ENCODE measurements at regions not wholly inside any gene's neighbourhood (a gene's known extent, or its start where the extent isn't known, plus 50 kb on each side); places are given as distances from the start of the nearest gene placed in this dataset.

DNA sequence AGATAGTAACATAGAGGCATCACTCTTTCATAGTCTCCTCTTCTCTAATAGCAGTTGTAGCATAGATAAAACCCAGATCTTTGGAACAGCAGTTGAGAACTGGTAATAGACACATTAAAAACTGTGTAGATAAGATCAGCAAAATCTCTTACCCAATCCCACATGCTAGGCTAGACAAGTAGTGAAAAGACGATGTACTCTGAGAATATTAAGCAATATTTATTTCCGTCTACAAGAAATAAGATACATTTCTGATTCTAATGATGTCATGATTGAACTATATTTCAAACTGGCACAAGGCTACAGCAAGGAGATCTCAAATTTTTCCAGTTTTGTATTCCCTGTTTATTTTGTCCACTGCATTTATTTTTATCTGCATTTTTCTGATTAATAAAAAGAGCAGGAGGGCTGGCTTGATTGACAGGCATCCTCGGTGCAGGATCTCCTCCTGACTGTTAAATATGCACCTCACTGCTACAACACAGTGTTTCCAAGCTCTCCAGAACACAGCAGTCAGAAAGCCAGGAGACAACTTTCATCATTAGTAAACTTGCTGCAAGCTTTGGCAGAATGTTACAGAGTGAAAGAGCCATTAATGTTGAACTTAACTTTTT lies 73.3 kb upstream of the ATIC start:
- Histone ChIP-seq H3K4me3 (no peak overlapping the region), H3K79me2 (replicated peaks; ENCODE audit: insufficient read depth) (no peaks in the 10 kb centered on the region), H3K4me1 (ENCODE audit: insufficient read depth) (no peaks in the 10 kb centered on the region), H2AFZ (no peak overlapping the region), H3K36me3 (ENCODE audit: insufficient read depth) (no peaks in the 10 kb centered on the region), H3K27me3 (ENCODE audit: insufficient read depth) (no peaks in the 10 kb centered on the region), H3K27ac (ENCODE audit: low read depth) (no peak overlapping the region), H3K9me2 (ENCODE audit: insufficient read depth) (no peaks in the 10 kb centered on the region), H4K20me1 (replicated peaks; ENCODE audit: insufficient read depth) (no peaks in the 10 kb centered on the region), H3F3A (replicated peaks; ENCODE audit: low read depth) (no peaks in the 10 kb centered on the region), H3K4me2 (no peak overlapping the region)
- no peaks in the 10 kb centered on the region for H3K4me1 Mint-ChIP-seq
- no peaks in the 10 kb centered on the region for H3K9me3 Mint-ChIP-seq
- no peak overlapping the region for H3K4me3 Mint-ChIP-seq
- H3K27ac Mint-ChIP-seq, result no peak overlapping the region
- H3K36me3 Mint-ChIP-seq (ENCODE audit: low read depth), result no peaks in the 10 kb centered on the region
- H3K27me3 Mint-ChIP-seq (ENCODE audit: insufficient read depth, low read depth, poor library complexity), result no peaks in the 10 kb centered on the region
- DNase-seq (ENCODE audit: low spot score) (no peak), ATAC-seq (no peak)
- no peak for TF ChIP-seq EZH2 (IDR thresholded peaks at IDR 0.05; ENCODE audit: low read depth, unreplicated experiment)
- TF ChIP-seq, protein P1, sequence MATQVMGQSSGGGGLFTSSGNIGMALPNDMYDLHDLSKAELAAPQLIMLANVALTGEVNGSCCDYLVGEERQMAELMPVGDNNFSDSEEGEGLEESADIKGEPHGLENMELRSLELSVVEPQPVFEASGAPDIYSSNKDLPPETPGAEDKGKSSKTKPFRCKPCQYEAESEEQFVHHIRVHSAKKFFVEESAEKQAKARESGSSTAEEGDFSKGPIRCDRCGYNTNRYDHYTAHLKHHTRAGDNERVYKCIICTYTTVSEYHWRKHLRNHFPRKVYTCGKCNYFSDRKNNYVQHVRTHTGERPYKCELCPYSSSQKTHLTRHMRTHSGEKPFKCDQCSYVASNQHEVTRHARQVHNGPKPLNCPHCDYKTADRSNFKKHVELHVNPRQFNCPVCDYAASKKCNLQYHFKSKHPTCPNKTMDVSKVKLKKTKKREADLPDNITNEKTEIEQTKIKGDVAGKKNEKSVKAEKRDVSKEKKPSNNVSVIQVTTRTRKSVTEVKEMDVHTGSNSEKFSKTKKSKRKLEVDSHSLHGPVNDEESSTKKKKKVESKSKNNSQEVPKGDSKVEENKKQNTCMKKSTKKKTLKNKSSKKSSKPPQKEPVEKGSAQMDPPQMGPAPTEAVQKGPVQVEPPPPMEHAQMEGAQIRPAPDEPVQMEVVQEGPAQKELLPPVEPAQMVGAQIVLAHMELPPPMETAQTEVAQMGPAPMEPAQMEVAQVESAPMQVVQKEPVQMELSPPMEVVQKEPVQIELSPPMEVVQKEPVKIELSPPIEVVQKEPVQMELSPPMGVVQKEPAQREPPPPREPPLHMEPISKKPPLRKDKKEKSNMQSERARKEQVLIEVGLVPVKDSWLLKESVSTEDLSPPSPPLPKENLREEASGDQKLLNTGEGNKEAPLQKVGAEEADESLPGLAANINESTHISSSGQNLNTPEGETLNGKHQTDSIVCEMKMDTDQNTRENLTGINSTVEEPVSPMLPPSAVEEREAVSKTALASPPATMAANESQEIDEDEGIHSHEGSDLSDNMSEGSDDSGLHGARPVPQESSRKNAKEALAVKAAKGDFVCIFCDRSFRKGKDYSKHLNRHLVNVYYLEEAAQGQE (IDR thresholded peaks at IDR 0.05; ENCODE audit: unreplicated experiment), result no peak
- no peak for TF ChIP-seq POLR2AphosphoS5 (IDR thresholded peaks at IDR 0.05; ENCODE audit: low read depth)
- TF ChIP-seq, protein P2, sequence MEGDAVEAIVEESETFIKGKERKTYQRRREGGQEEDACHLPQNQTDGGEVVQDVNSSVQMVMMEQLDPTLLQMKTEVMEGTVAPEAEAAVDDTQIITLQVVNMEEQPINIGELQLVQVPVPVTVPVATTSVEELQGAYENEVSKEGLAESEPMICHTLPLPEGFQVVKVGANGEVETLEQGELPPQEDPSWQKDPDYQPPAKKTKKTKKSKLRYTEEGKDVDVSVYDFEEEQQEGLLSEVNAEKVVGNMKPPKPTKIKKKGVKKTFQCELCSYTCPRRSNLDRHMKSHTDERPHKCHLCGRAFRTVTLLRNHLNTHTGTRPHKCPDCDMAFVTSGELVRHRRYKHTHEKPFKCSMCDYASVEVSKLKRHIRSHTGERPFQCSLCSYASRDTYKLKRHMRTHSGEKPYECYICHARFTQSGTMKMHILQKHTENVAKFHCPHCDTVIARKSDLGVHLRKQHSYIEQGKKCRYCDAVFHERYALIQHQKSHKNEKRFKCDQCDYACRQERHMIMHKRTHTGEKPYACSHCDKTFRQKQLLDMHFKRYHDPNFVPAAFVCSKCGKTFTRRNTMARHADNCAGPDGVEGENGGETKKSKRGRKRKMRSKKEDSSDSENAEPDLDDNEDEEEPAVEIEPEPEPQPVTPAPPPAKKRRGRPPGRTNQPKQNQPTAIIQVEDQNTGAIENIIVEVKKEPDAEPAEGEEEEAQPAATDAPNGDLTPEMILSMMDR (conservative IDR thresholded peaks at IDR 0.05; ENCODE audit: low read depth in 2 of 2), result no peak
- no peak for TF ChIP-seq STAT1 (IDR thresholded peaks at IDR 0.05; ENCODE audit: unreplicated experiment)
- TF ChIP-seq JUNB (IDR thresholded peaks at IDR 0.05; ENCODE audit: unreplicated experiment), result no peak
- TF ChIP-seq CREB1 (CRISPR knock-in tag; IDR thresholded peaks at IDR 0.05; ENCODE audit: low read depth), result no peak
- TF ChIP-seq, protein P3, sequence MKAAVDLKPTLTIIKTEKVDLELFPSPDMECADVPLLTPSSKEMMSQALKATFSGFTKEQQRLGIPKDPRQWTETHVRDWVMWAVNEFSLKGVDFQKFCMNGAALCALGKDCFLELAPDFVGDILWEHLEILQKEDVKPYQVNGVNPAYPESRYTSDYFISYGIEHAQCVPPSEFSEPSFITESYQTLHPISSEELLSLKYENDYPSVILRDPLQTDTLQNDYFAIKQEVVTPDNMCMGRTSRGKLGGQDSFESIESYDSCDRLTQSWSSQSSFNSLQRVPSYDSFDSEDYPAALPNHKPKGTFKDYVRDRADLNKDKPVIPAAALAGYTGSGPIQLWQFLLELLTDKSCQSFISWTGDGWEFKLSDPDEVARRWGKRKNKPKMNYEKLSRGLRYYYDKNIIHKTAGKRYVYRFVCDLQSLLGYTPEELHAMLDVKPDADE (IDR thresholded peaks at IDR 0.05), result no peak

DNA sequence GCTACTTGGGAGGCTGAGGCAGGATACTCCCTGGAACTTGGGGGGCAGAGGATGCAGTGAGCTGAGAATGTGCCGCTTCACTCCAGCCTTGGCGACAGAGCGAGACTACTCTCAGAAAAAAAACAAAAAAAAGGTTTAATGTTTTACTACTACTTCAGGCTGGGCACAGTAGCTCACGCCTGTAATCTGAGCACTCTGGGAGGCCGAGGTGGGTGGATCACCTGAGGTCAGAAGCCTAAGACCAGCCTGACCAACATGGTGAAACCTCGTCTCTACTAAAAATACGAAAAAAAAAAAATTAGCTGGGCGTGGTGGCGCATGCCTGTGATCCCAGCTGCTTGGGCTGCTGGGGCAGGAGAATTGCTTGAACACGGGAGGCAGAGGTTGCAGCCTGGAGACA lies 75.7 kb upstream of the ATIC start:
- H2AFZ ChIP-seq, result 0 out of 2 replicates have a peak overlapping the region, but pooled peaks have one; percentile 72
- H3K4me1 ChIP-seq (ENCODE audit: insufficient read depth), result no peaks in the 10 kb centered on the region
- H4K20me1 ChIP-seq (replicated peaks; ENCODE audit: insufficient read depth), result no peaks in the 10 kb centered on the region
- DNase-seq (ENCODE audit: low spot score) (no peak), ATAC-seq (no peak)
- no peaks in the 10 kb centered on the region for H3K27me3 ChIP-seq (ENCODE audit: insufficient read depth)
- Mint-ChIP-seq H3K4me3 (no peak overlapping the region), H3K27ac (no peak overlapping the region), H3K4me1 (no peaks in the 10 kb centered on the region), H3K27me3 (ENCODE audit: insufficient read depth, low read depth, poor library complexity) (no peaks in the 10 kb centered on the region), H3K36me3 (ENCODE audit: low read depth) (no peaks in the 10 kb centered on the region), H3K9me3 (no peaks in the 10 kb centered on the region)
- no peak overlapping the region for H3K27ac ChIP-seq (ENCODE audit: low read depth)
- H3K9me2 ChIP-seq (ENCODE audit: insufficient read depth), result no peaks in the 10 kb centered on the region
- no peaks in the 10 kb centered on the region for H3K36me3 ChIP-seq (ENCODE audit: insufficient read depth)
- H3K79me2 ChIP-seq (replicated peaks; ENCODE audit: insufficient read depth), result no peaks in the 10 kb centered on the region
- H3F3A ChIP-seq (replicated peaks; ENCODE audit: low read depth), result no peaks in the 10 kb centered on the region
- H3K4me2 ChIP-seq, result no peak overlapping the region
- no peak overlapping the region for H3K4me3 ChIP-seq
- TF ChIP-seq ZNF331 (CRISPR knock-in tag; IDR thresholded peaks at IDR 0.05; ENCODE audit: low read depth), result no peak
- TF ChIP-seq, protein P4, sequence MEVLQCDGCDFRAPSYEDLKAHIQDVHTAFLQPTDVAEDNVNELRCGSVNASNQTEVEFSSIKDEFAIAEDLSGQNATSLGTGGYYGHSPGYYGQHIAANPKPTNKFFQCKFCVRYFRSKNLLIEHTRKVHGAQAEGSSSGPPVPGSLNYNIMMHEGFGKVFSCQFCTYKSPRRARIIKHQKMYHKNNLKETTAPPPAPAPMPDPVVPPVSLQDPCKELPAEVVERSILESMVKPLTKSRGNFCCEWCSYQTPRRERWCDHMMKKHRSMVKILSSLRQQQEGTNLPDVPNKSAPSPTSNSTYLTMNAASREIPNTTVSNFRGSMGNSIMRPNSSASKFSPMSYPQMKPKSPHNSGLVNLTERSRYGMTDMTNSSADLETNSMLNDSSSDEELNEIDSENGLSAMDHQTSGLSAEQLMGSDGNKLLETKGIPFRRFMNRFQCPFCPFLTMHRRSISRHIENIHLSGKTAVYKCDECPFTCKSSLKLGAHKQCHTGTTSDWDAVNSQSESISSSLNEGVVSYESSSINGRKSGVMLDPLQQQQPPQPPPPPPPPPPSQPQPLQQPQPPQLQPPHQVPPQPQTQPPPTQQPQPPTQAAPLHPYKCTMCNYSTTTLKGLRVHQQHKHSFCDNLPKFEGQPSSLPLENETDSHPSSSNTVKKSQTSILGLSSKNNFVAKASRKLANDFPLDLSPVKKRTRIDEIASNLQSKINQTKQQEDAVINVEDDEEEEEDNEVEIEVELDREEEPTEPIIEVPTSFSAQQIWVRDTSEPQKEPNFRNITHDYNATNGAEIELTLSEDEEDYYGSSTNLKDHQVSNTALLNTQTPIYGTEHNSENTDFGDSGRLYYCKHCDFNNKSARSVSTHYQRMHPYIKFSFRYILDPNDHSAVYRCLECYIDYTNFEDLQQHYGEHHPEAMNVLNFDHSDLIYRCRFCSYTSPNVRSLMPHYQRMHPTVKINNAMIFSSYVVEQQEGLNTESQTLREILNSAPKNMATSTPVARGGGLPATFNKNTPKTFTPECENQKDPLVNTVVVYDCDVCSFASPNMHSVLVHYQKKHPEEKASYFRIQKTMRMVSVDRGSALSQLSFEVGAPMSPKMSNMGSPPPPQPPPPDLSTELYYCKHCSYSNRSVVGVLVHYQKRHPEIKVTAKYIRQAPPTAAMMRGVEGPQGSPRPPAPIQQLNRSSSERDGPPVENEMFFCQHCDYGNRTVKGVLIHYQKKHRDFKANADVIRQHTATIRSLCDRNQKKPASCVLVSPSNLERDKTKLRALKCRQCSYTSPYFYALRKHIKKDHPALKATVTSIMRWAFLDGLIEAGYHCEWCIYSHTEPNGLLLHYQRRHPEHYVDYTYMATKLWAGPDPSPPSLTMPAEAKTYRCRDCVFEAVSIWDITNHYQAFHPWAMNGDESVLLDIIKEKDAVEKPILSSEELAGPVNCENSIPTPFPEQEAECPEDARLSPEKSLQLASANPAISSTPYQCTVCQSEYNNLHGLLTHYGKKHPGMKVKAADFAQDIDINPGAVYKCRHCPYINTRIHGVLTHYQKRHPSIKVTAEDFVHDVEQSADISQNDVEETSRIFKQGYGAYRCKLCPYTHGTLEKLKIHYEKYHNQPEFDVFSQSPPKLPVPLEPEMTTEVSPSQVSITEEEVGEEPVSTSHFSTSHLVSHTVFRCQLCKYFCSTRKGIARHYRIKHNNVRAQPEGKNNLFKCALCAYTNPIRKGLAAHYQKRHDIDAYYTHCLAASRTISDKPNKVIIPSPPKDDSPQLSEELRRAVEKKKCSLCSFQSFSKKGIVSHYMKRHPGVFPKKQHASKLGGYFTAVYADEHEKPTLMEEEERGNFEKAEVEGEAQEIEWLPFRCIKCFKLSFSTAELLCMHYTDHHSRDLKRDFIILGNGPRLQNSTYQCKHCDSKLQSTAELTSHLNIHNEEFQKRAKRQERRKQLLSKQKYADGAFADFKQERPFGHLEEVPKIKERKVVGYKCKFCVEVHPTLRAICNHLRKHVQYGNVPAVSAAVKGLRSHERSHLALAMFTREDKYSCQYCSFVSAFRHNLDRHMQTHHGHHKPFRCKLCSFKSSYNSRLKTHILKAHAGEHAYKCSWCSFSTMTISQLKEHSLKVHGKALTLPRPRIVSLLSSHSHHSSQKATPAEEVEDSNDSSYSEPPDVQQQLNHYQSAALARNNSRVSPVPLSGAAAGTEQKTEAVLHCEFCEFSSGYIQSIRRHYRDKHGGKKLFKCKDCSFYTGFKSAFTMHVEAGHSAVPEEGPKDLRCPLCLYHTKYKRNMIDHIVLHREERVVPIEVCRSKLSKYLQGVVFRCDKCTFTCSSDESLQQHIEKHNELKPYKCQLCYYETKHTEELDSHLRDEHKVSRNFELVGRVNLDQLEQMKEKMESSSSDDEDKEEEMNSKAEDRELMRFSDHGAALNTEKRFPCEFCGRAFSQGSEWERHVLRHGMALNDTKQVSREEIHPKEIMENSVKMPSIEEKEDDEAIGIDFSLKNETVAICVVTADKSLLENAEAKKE (CRISPR knock-in tag; IDR thresholded peaks at IDR 0.05), result no peak

All from GM23338 (cell line).